ENCODE measurements at regions not wholly inside any gene's neighbourhood (a gene's known extent, or its start where the extent isn't known, plus 50 kb on each side); places are given as distances from the start of the nearest gene placed in this dataset.

DNA sequence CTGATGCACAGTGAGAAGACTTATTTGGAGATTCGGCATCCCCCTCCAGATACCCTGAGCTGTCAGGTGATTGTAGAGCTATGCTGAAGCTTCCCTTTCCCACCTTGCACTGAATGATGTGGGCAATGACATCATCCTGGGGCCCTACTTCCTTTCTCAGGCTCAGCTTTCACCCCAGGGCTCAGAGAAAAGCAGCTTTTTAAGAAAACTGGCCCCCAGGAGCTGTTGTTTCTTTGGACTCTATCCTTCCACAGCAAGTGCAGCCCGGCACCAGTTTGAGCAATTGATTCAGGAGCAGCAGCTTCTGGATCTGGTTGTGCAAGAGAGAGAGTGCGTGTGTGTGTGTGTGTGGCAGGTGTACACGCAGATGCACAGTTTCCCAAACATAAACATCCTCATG is 251.3 kb downstream of the ANAPC1 start:
- 76 to 80% methylated on average over 2 to 3 of the region's 4 CpGs for WGBS, 2 donors (ENCODE audit: low coverage in 1 of 2)
- Histone ChIP-seq H3K9me3 (peaks cover 0 to 32% (median 0%) of the 10 kb centered on the region in 3 donors), H3K4me3 (no peak overlapping the region), H3K36me3 (no peaks in the 10 kb centered on the region), H3K4me1 (no peaks in the 10 kb centered on the region), H3K27me3 (no peaks in the 10 kb centered on the region), H3K27ac (no peak overlapping the region)
- TF ChIP-seq POLR2A (IDR thresholded peaks at IDR 0.05): no peak
- TF ChIP-seq, protein P1, sequence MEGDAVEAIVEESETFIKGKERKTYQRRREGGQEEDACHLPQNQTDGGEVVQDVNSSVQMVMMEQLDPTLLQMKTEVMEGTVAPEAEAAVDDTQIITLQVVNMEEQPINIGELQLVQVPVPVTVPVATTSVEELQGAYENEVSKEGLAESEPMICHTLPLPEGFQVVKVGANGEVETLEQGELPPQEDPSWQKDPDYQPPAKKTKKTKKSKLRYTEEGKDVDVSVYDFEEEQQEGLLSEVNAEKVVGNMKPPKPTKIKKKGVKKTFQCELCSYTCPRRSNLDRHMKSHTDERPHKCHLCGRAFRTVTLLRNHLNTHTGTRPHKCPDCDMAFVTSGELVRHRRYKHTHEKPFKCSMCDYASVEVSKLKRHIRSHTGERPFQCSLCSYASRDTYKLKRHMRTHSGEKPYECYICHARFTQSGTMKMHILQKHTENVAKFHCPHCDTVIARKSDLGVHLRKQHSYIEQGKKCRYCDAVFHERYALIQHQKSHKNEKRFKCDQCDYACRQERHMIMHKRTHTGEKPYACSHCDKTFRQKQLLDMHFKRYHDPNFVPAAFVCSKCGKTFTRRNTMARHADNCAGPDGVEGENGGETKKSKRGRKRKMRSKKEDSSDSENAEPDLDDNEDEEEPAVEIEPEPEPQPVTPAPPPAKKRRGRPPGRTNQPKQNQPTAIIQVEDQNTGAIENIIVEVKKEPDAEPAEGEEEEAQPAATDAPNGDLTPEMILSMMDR (IDR thresholded peaks at IDR 0.05): no peak
- TF ChIP-seq POLR2AphosphoS5 (IDR thresholded peaks at IDR 0.05): no peak
- no peak for TF ChIP-seq EP300 (IDR thresholded peaks at IDR 0.05)
- ATAC-seq: no peak

DNA sequence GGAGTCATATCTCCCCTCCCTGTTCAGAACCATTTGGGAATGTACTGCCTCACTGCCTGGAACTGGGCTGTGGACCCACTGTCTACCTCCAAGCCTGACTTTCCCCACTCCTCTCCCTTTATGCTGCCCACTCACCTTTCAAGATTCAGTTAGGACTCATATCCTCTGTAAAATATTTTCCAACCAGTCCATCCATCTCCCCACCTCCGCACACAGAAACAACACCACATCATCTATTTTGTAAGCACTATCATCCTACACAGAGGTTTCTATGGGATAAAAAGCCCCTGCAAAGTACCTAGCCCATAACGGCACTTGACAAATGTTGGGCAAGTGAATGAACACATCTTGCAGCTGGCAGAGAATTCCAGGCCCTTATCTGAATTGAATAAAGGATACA is 250.8 kb downstream of the ANAPC1 start:
- Histone ChIP-seq H3K27ac (no peak overlapping the region), H3K4me1 (no peaks in the 10 kb centered on the region), H3K4me3 (no peak overlapping the region), H3K27me3 (no peaks in the 10 kb centered on the region), H3K9me3 (peaks cover 0 to 32% (median 0%) of the 10 kb centered on the region in 3 donors), H3K36me3 (no peaks in the 10 kb centered on the region)
- no peak for TF ChIP-seq POLR2A (IDR thresholded peaks at IDR 0.05)
- TF ChIP-seq, protein P1 (IDR thresholded peaks at IDR 0.05): no peak
- no peak for TF ChIP-seq POLR2AphosphoS5 (IDR thresholded peaks at IDR 0.05)
- no peak for TF ChIP-seq EP300 (IDR thresholded peaks at IDR 0.05)
- WGBS, 2 donors (ENCODE audit: low coverage in 1 of 2): 100% methylated on average over 1 of the region's 2 CpGs
- no peak for ATAC-seq

DNA sequence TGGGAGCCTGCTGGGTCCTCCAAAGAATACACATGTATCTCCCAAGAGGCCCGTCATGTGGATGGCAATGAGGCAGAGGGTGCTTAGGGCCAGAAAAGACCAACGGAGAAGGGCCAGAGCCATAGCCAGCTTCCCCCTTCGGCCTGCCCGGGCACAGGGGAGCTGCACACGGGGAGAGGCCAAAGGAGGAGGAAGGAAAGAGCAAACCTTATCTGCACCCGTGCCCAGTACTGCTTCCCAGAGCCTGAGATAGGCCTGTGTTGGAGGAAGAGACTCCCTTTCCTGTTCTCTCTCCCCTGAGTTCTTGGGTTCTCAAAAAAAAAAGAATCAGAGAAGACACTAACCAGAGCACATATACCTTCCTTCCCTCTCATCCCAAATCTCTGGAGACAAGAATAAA is 250.3 kb downstream of the ANAPC1 start:
- TF ChIP-seq POLR2A (IDR thresholded peaks at IDR 0.05): no peak
- TF ChIP-seq, protein P1 (IDR thresholded peaks at IDR 0.05): no peak
- no peak for TF ChIP-seq POLR2AphosphoS5 (IDR thresholded peaks at IDR 0.05)
- no peak for TF ChIP-seq EP300 (IDR thresholded peaks at IDR 0.05)
- no peaks in the 10 kb centered on the region for H3K27me3 ChIP-seq
- H3K9me3 ChIP-seq: peaks cover 0 to 32% (median 0%) of the 10 kb centered on the region in 3 donors
- no peak overlapping the region for H3K27ac ChIP-seq
- no peaks in the 10 kb centered on the region for H3K4me1 ChIP-seq
- H3K36me3 ChIP-seq: no peaks in the 10 kb centered on the region
- H3K4me3 ChIP-seq: no peak overlapping the region
- WGBS, 2 donors (ENCODE audit: low coverage in 1 of 2): 73% methylated on average over 6 of the region's 6 CpGs; no CpG with 5 or more reads in 1 of the 2 donors
- ATAC-seq: no peak

DNA sequence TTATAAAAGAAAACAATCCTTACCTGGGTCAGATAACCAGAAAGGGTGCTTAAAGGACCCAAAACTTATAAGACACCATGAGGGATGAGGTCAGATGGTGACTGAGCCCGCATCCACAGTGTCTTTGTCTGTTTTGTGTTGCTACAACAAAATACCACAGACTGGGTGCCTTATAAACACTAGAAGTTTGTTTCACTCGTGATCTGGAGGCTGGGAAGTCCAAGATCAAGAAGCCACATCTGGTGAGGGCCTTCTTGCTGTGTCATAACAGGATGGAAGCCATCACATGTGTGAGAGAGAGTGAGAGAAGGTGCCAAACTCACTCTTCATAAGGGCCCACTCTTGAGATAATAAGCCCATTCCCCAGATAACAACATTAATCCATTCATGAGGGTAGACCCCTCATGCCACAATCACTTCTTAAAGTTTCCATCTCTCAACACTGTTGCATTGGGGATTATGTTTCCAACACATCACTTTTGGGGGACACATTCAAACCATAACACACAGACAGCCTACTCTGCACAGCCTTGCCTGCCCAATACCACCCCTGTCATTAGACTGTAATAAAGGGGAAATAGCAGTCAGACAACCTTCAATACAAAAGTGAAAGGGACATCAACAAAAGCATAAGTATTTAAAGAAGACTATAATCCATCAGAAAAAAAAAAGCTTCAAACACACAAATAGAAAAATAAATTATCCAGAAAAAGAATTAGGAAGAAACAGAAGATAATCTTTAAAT is 249.8 kb downstream of the ANAPC1 start:
- WGBS, 2 donors (ENCODE audit: low coverage in 1 of 2): 0 to 57% methylated on average over 1 to 2 of the region's 2 CpGs
- TF ChIP-seq POLR2AphosphoS5 (IDR thresholded peaks at IDR 0.05) (no peak), EP300 (IDR thresholded peaks at IDR 0.05) (no peak), POLR2A (IDR thresholded peaks at IDR 0.05) (no peak)
- TF ChIP-seq, protein P1 (IDR thresholded peaks at IDR 0.05): no peak

DNA sequence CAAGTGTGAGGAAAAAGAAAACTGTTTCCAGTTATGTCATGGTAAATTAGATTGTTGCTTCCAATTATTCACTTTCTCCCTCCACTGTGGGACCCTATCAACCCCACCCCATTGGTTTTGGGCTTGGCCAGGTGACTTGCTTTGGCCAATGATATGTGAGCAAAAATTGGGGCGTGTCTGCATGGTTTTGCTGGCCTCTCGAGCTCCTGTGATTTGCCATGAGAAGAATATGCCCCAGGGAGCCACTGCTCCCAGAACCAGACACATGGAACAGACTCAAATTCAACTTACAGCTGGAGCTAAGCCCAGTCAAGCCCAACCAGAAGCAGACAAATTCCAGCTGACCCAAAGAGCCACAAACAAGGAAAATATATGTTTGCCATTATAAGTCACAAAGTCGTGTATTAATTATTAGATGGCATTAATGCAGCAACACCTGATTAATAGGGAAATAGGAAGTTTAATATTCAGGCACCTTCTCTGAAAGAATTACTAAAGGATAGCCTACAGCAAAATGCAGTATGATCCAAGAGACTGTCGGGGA is 248.9 kb downstream of the ANAPC1 start:
- Histone ChIP-seq H3K36me3 (no peaks in the 10 kb centered on the region), H3K27me3 (no peaks in the 10 kb centered on the region), H3K4me3 (no peak overlapping the region), H3K4me1 (no peaks in the 10 kb centered on the region), H3K9me3 (peaks cover 0 to 21% (median 0%) of the 10 kb centered on the region in 3 donors), H3K27ac (no peak overlapping the region)
- WGBS, 2 donors (ENCODE audit: low coverage in 1 of 2): 64 to 71% methylated on average over 2 to 3 of the region's 4 CpGs
- ATAC-seq: no peak
- TF ChIP-seq POLR2AphosphoS5 (IDR thresholded peaks at IDR 0.05) (no peak), EP300 (IDR thresholded peaks at IDR 0.05) (no peak), POLR2A (IDR thresholded peaks at IDR 0.05) (no peak)
- TF ChIP-seq, protein P1 (IDR thresholded peaks at IDR 0.05): no peak

More for the DNA sequence above, 249.8 kb downstream of the ANAPC1 start:
- H3K27ac ChIP-seq: no peak overlapping the region
- no peak for ATAC-seq
- no peaks in the 10 kb centered on the region for H3K36me3 ChIP-seq
- H3K4me1 ChIP-seq: no peaks in the 10 kb centered on the region
- H3K4me3 ChIP-seq: no peak overlapping the region
- no peaks in the 10 kb centered on the region for H3K27me3 ChIP-seq
- H3K9me3 ChIP-seq: peaks cover 0 to 27% (median 0%) of the 10 kb centered on the region in 3 donors

Data from gastroesophageal sphincter (tissue), 4 donors.